Mononuclear cell (primary cell): ENCODE measurements at regions not wholly inside any gene's neighbourhood (a gene's known extent, or its start where the extent isn't known, plus 50 kb on each side); places are given as distances from the start of the nearest gene placed in this dataset.
"Not testable (repeated sequence)": the region's sequence is repeated elsewhere in the genome, so short reads cannot be mapped to it uniquely, and the experiment has no call there.

ENCODE experiments used
- H3K27me3 ChIP-seq: 2 replicates; pipeline ENCODE4 v1.6.0; 2011; ENCODE audit warnings: low read length, control low read depth; ENCODE audit not compliant: insufficient read depth
- H3K4me1 ChIP-seq: 2 replicates; pipeline ENCODE4 v1.5.1; 2011; ENCODE audit warnings: mild to moderate bottlenecking, low read length, control low read depth; ENCODE audit not compliant: insufficient read depth
- H3K4me3 ChIP-seq: 2 replicates; pipeline ENCODE4 v1.5.1; 2011; ENCODE audit warnings: mild to moderate bottlenecking, low read length, moderate library complexity
- H3K9me3 ChIP-seq: 2 replicates; pipeline ENCODE4 v1.5.1; 2011; ENCODE audit warnings: low read depth, mild to moderate bottlenecking, control low read depth, low read length

- H3K4me1 ChIP-seq, H3K9me3 ChIP-seq, H3K27me3 ChIP-seq, H3K4me3 ChIP-seq: not testable (repeated sequence)
Observed at GRCh38 chr3:28059199-28059598, 182.2 kb upstream of the CMC1 start.

GRCh38 chr3:28066020-28066419 lies 175.4 kb upstream of the CMC1 start:
- H3K4me1 ChIP-seq = no peaks in the 10 kb centered on the region
- no peaks in the 10 kb centered on the region for H3K9me3 ChIP-seq
- H3K4me3 ChIP-seq = no peak overlapping the region
- H3K27me3 ChIP-seq = no peaks in the 10 kb centered on the region

GRCh38 chr3:28067014-28067413 lies 174.4 kb upstream of the CMC1 start:
- Histone ChIP-seq H3K4me1 (no peaks in the 10 kb centered on the region), H3K4me3 (no peak overlapping the region), H3K9me3 (no peaks in the 10 kb centered on the region), H3K27me3 (no peaks in the 10 kb centered on the region)

GRCh38 chr3:28068342-28068741 lies 173.1 kb upstream of the CMC1 start:
- Histone ChIP-seq H3K27me3 (no peaks in the 10 kb centered on the region), H3K4me1 (no peaks in the 10 kb centered on the region), H3K4me3 (no peak overlapping the region), H3K9me3 (no peaks in the 10 kb centered on the region)

- H3K9me3 ChIP-seq = no peaks in the 10 kb centered on the region
- no peaks in the 10 kb centered on the region for H3K27me3 ChIP-seq
- H3K4me1 ChIP-seq = no peaks in the 10 kb centered on the region
- no peak overlapping the region for H3K4me3 ChIP-seq
Observed at GRCh38 chr3:28069438-28069837, 172.0 kb upstream of the CMC1 start.

GRCh38 chr3:28076246-28076645 lies 165.2 kb upstream of the CMC1 start:
- no peaks in the 10 kb centered on the region for H3K4me1 ChIP-seq
- no peak overlapping the region for H3K4me3 ChIP-seq
- H3K9me3 ChIP-seq = no peaks in the 10 kb centered on the region
- no peaks in the 10 kb centered on the region for H3K27me3 ChIP-seq

- H3K4me1 ChIP-seq = no peaks in the 10 kb centered on the region
- H3K9me3 ChIP-seq = no peaks in the 10 kb centered on the region
- H3K27me3 ChIP-seq = no peaks in the 10 kb centered on the region
- no peak overlapping the region for H3K4me3 ChIP-seq
Observed at GRCh38 chr3:28077572-28077971, 163.8 kb upstream of the CMC1 start.

GRCh38 chr3:28078536-28078935 lies 162.9 kb upstream of the CMC1 start:
- Histone ChIP-seq H3K9me3 (no peaks in the 10 kb centered on the region), H3K27me3 (no peaks in the 10 kb centered on the region), H3K4me1 (no peaks in the 10 kb centered on the region), H3K4me3 (no peak overlapping the region)

GRCh38 chr3:28080716-28081115 lies 160.7 kb upstream of the CMC1 start:
- Histone ChIP-seq H3K4me3 (no peak overlapping the region), H3K9me3 (no peaks in the 10 kb centered on the region), H3K4me1 (no peaks in the 10 kb centered on the region), H3K27me3 (no peaks in the 10 kb centered on the region)

- H3K9me3 ChIP-seq = no peaks in the 10 kb centered on the region
- H3K27me3 ChIP-seq = no peaks in the 10 kb centered on the region
- no peaks in the 10 kb centered on the region for H3K4me1 ChIP-seq
- no peak overlapping the region for H3K4me3 ChIP-seq
Observed at GRCh38 chr3:28081533-28081947, 159.9 kb upstream of the CMC1 start.

- Histone ChIP-seq H3K27me3 (no peaks in the 10 kb centered on the region), H3K4me3 (no peak overlapping the region), H3K4me1 (no peaks in the 10 kb centered on the region), H3K9me3 (peaks cover 2% of the 10 kb centered on the region)
Observed at GRCh38 chr3:28087591-28087990, 153.8 kb upstream of the CMC1 start.

- no peak overlapping the region for H3K4me3 ChIP-seq
- peaks cover 5% of the 10 kb centered on the region for H3K9me3 ChIP-seq
- H3K4me1 ChIP-seq = no peaks in the 10 kb centered on the region
- no peaks in the 10 kb centered on the region for H3K27me3 ChIP-seq
Observed at GRCh38 chr3:28088811-28089526, 152.4 kb upstream of the CMC1 start.

- Histone ChIP-seq H3K27me3 (no peaks in the 10 kb centered on the region), H3K4me1 (no peaks in the 10 kb centered on the region), H3K4me3 (no peak overlapping the region), H3K9me3 (peaks cover 5% of the 10 kb centered on the region)
Observed at GRCh38 chr3:28089527-28089897, 151.9 kb upstream of the CMC1 start.

GRCh38 chr3:28099296-28099695 lies 142.1 kb upstream of the CMC1 start:
- H3K4me1 ChIP-seq = no peaks in the 10 kb centered on the region
- no peaks in the 10 kb centered on the region for H3K27me3 ChIP-seq
- H3K4me3 ChIP-seq = no peak overlapping the region
- peaks cover 17% of the 10 kb centered on the region for H3K9me3 ChIP-seq

- H3K4me3 ChIP-seq = no peak overlapping the region
- no peaks in the 10 kb centered on the region for H3K27me3 ChIP-seq
- H3K9me3 ChIP-seq = peaks cover 17% of the 10 kb centered on the region
- no peaks in the 10 kb centered on the region for H3K4me1 ChIP-seq
Observed at GRCh38 chr3:28101705-28102104, 139.7 kb upstream of the CMC1 start.

- no peaks in the 10 kb centered on the region for H3K4me1 ChIP-seq
- peaks cover 13% of the 10 kb centered on the region for H3K9me3 ChIP-seq
- H3K27me3 ChIP-seq = no peaks in the 10 kb centered on the region
- no peak overlapping the region for H3K4me3 ChIP-seq
Observed at GRCh38 chr3:28103861-28104260, 137.6 kb upstream of the CMC1 start.
